SIG-M5 treated with dmso at 0.1 percent for 504 hours (cell line): ENCODE measurements at regions not wholly inside any gene's neighbourhood (a gene's known extent, or its start where the extent isn't known, plus 50 kb on each side); places are given as distances from the start of the nearest gene placed in this dataset.

Source experiments
- DNase-seq: peaks from one replicate; lab custom pipeline; 2025; ENCODE audit not compliant: unreplicated experiment; lab: John Stamatoyannopoulos, UW

DNA sequence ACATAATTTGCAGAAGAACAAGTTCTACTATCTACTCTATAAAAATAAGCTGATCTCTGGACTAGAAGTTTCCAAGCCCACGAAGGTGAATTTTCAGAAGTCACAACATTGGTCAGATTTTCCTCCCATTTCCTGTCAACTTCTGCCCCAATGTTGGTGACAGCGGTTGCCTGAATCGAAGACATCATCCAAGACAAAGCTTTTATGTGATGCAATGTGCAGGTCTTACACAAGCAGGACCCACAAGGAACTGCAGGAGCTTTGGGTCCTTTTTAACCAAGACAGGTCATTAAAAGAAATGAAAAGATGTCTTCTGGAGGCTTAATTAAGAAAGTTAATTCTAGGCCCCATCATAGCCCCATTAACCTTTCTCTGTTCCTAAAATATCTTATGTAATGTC lies 125.6 kb upstream of the BLID start:
- no peak for DNase-seq

- DNase-seq: no peak
Measured at GRCh38 chr11:122240638-122241037, 124.6 kb upstream of the BLID start.

DNA sequence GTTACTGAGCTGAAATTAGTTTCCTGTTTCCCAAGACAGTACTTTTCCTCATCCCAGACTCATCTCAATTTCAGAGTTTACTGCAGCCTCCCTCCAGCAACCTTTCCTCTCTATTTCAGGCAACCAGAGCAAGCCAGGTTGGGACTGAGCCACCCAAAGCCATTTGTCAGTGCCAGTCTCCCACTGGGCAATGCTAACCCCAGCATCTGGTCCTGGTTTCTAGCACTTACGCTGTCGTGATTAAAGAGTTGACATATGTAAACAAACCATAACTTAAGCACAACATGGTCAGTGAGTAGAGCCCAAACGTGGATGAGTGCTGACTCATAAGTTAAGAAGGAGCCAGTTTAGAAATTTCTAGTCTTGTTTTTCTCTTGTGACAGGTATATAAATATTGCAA lies 119.6 kb upstream of the BLID start:
- no peak for DNase-seq

- no peak for DNase-seq
Measured at GRCh38 chr11:122234780-122235179, 118.8 kb upstream of the BLID start.

DNA sequence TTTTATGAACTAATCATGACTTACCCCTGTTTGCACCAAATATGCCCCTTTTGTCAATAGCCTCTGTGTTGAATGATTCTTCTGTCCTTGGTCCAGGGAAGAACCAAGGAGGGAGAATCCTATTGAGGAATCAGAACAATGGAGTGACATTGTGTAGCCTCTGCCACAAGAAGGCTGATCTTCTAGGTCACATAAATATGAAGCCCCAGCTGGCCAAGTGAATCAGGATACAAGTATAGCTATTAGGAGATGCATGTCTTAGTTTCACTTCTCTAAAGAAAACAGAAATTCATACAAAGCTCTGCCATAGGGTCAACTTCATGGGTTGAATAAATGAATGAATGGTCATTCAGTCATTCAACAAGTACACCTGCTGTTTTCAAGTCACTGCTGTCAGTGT lies 118.2 kb upstream of the BLID start:
- DNase-seq: no peak

DNA sequence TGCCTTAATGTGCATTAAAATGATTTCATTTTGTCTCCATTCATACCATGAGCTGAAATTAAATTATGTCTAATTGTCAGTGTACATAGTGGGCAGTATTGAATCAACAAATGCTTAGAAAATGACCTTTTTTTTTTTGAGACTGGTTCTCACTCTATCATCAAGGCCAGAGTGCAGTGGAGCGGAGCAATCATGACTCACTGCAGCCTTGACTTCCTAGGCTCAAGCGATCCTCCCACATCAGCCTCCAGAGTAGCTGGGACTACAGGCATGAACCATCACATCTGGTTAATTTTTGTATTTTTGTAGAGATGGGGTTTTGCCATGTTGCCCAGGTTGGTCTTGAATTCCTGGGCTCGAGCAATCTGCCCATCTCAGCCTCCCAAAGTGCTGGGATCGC lies 117.0 kb upstream of the BLID start:
- no peak for DNase-seq

DNA sequence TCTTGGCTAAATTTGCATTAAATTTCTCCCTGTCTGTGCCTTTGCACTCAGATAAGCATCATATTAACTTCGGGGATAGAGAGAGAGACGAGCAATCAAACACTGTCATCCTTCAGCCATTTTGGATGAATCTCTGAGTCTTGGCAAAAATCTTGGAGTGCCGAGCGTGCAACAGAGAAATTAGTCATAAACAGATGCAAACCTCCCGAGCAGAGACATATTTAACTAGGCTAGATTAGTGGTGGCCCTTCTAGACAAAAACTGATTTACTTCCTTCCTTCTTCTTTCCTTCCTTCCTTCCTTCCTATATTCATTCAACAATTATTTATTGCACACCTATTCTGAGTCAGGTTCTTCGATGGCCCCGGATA lies 114.4 kb upstream of the BLID start:
- no peak for DNase-seq

- no peak for DNase-seq
Measured at GRCh38 chr11:122229481-122230384, 113.7 kb upstream of the BLID start.

- DNase-seq: no peak
Measured at GRCh38 chr11:122229078-122229477, 113.1 kb upstream of the BLID start.

DNA sequence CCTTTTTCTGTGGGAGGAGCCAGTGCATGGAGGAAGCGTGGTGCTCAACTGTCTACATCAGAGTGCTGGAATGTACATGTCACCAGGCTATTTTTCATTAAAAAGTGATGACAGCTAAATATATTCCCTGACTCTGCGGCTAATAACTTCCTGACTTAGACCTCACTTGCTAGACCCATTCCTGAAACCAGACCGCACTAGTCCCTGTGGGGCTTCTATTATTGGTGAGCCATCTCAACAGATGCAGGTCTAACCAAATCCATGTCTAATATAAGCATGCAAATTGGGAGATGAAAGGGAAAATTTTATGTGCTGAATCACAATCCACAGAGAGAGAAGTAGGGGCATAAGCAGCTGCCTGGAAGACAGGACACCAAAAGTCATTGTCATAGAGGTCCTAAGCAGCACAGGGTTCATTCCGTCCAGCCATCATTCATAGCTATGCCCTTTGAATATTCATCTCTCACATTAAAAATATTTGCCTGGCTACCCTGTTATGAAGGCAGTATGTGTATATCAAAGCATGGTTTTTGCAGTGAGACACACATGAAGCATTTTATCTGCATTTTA lies 110.9 kb upstream of the BLID start:
- no peak for DNase-seq

GRCh38 chr11:122224867-122225266 lies 108.9 kb upstream of the BLID start:
- no peak for DNase-seq

- no peak for DNase-seq
Measured at GRCh38 chr11:122220321-122220720, 104.3 kb upstream of the BLID start.

DNA sequence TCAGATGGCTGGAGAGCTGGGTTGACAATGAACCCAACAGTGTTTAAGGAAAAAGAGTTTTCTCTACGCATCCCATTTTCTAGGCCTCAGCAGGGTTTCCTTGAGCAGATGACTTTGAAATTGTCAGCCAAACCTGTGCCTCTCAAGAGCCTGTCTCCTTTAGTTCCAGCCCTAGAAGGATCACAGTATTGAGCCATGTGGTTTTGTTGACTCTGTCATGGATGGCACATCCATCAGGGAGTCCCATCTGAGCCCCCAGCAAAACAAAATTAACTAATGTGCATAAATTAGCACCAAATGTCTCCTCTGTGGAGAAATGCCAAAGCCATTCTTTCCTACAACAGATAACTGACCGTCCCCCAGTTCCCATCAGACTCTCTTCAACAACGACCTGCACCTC lies 103.8 kb upstream of the BLID start:
- no peak for DNase-seq

DNA sequence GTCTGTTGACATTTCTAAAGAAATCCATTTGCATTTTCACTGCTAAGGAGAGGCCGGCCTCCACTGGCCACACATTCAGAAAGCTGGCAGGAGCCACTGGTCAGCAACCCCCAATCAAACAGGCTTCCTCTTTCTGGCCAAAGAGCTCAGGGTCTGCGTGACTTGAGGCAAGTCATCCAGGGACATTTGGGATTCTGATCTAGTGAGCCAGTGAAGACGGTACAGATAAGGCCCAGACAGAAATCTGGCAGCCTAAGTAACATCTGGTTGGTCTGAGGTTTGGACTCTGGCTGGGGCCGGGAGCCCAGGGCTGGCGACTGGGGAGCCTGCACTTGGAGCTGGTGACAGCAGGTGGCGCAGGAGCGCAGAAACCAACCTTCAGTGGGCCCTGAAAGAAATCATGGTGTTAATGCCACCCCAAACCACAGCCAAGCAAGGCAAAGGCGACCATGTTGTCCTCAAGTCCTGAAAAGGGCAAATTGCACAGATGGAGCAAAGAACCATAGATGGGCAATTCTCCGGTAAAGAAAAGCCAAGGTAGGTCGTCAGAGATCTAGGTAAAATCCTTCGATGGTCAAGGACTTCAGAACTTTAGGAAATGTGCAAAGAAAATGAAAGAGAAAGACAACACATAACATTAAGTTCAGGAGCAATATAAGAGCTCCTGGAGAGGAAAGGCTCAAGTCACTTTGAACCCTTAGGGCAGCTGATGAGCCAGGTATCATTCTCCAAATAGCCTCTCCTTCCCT lies 99.4 kb upstream of the BLID start:
- DNase-seq: no peak

- DNase-seq: no peak
Measured at GRCh38 chr11:122214567-122214966, 98.6 kb upstream of the BLID start.

DNA sequence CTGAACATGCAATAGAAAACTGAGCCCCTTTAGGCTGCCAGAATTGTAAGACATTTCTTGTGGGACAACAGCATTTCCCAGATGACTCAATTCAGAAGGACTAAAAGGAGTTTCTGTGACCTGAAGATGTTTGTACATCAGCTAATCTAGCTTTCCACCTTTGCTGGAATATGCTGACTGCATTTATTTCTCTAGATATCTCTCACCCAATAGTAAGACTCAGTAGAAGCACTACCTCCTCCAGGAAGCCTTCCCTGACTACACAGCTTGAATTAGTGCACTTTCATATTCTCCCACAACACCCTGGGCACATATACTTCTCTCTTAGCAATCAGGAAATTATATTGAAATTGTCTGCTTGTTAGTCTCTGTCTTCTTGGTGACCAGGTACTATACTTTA lies 98.1 kb upstream of the BLID start:
- no peak for DNase-seq

GRCh38 chr11:122213171-122213570 lies 97.2 kb upstream of the BLID start:
- DNase-seq: no peak

DNA sequence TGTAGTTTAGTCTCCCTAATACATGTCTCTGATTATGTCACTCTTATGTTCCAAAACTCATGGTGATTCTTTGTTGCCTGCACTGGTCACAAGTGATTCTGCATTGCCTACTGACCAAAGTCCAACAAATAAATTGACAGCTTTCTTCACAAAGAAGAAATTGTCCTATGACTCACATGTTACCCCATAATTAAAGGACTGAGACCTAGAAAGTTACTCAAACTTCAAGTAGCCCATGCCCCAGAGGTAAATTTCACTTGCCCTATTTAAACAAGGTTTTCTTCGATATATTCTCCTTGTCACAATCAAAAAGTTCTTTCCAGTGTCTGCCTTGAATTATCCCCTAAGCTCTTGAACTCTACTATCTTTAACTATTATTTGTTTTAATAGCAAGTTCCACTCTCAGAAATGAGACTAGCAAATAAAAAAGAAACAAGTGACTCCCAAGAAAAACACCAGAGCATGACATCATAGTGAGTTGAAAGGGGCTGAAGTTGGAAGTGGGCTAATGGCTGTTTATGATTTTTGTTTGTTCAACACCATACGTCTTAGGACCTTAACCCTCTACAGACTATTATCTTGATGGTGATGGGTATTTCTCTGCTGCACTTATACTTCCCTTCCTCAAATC lies 94.5 kb upstream of the BLID start:
- no peak for DNase-seq

DNA sequence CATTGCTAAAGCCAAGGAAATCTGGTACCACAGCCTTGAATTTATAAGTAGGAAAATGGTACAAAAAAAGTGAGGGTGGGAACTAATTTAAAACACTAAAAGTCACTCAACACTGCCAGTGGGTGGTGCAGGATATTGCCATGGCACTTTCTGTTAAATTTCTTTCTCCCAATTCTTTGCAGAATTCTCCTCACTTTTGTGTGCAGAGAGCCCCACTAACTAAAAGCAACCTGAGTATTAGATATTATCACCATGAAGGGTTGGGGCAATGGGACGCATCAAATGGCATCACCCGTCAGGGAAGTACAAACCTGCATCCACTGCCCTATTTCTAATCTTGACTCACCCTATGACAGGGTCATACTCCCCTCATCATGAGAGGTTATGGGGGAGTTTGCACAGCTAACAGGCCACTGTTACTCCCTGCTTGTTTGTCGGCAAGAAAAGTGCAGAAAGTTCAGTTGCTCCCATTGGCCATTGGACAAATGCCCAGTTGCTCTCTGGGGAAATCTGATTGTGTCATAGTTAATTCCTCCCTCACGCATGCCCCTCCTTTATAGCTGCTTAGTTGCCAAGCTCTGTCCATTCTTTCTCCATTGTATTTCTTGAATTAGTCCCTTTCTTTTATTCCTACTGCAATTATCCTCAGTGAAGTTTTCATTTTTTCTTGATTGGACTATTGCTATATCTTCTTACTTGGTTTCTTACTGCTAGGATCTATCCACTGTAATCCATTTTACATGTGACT lies 93.8 kb upstream of the BLID start:
- no peak for DNase-seq

GRCh38 chr11:122207921-122208764 lies 92.1 kb upstream of the BLID start:
- no peak for DNase-seq
